Spleen (tissue), 7 donors: ENCODE measurements at regions not wholly inside any gene's neighbourhood (a gene's known extent, or its start where the extent isn't known, plus 50 kb on each side); places are given as distances from the start of the nearest gene placed in this dataset.

Experiments used
- POLR2A ChIP-seq, 3 donors: fragments of 450-650 bp; IDR thresholded peaks; one replicate each; pipeline ENCODE4 v1.5.1; 2017; ENCODE audit warnings: antibody characterized with exemption in 3 of 3, mild to moderate bottlenecking in 1 of 3
- TF ChIP-seq, protein P1 (sequence below), 11 experiments: fragments of 200-600 bp in 7 of 11; fragments of 450-650 bp in 4 of 11; sonication (generic) in 4 of 11; IDR thresholded peaks in 8 of 11; conservative IDR thresholded peaks in 3 of 11; 1 replicate in 7 of 11; 2 replicates in 4 of 11; pipeline versions ENCODE4 v1.4.0 to v1.8.0; 2016 to 2021; ENCODE audit warnings: antibody characterized with exemption in 11 of 11, inconsistent platforms in 4 of 11, mild to moderate bottlenecking in 1 of 11
- donor health status: DM: no; HTN: no; CAD: no; lungs with moderate emphysema.
- donor health status: DM: no; HTN: no; CAD: no.
- donor health status: DM: no; HTN: no; CAD: no.

DNA sequence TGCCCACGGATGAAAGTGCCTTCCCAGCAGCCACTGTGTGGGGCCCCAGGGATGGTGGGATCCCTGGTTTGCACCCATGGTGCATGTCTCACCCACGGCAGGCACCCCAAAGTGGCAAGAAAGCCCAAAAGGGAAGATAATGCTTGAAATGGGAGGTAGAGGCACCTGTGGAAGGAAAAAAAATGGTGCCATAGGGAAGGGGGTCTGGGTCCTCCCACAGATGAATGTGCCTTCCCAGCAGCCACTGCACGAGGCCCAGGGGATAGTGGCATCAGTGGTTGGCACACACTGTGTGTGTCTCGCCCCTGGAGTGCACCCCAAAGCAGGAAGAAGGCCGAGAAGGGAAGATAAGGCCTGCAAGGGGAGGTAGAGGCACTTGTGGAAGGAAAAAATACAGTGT, 264.2 kb downstream of the ALG10 start:
- TF ChIP-seq, protein P1, sequence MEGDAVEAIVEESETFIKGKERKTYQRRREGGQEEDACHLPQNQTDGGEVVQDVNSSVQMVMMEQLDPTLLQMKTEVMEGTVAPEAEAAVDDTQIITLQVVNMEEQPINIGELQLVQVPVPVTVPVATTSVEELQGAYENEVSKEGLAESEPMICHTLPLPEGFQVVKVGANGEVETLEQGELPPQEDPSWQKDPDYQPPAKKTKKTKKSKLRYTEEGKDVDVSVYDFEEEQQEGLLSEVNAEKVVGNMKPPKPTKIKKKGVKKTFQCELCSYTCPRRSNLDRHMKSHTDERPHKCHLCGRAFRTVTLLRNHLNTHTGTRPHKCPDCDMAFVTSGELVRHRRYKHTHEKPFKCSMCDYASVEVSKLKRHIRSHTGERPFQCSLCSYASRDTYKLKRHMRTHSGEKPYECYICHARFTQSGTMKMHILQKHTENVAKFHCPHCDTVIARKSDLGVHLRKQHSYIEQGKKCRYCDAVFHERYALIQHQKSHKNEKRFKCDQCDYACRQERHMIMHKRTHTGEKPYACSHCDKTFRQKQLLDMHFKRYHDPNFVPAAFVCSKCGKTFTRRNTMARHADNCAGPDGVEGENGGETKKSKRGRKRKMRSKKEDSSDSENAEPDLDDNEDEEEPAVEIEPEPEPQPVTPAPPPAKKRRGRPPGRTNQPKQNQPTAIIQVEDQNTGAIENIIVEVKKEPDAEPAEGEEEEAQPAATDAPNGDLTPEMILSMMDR (IDR thresholded peaks at IDR 0.05 in 8 of 11, conservative IDR thresholded peaks at IDR 0.05 in 3 of 11): no peak
- TF ChIP-seq POLR2A (IDR thresholded peaks at IDR 0.05): no peak
